ENCODE measurements at regions not wholly inside any gene's neighbourhood (a gene's known extent, or its start where the extent isn't known, plus 50 kb on each side); places are given as distances from the start of the nearest gene placed in this dataset.

DNA sequence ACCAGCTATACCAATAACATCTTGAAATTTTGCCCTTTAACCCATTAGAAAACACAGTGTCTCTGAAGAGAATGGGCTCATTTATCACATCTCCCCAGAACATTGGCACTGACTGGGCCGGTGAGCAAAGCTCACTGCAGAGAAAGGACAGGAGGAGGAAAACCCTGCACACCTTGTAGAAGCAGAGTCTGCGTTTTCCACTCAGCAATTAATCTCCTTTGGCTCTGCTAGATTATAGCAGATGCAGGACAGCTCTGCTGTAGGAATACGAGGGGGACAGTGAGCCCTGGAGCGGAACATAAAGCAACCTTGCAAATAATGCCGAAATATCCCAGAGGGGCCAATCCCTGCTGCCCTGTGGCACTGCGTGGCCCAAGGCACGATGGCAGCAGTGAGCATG is 113.9 kb downstream of the TSN start:
- H3K4me3 ChIP-seq = no peak overlapping the region
- H3K4me1 ChIP-seq = no peaks in the 10 kb centered on the region
- TF ChIP-seq, protein P1, sequence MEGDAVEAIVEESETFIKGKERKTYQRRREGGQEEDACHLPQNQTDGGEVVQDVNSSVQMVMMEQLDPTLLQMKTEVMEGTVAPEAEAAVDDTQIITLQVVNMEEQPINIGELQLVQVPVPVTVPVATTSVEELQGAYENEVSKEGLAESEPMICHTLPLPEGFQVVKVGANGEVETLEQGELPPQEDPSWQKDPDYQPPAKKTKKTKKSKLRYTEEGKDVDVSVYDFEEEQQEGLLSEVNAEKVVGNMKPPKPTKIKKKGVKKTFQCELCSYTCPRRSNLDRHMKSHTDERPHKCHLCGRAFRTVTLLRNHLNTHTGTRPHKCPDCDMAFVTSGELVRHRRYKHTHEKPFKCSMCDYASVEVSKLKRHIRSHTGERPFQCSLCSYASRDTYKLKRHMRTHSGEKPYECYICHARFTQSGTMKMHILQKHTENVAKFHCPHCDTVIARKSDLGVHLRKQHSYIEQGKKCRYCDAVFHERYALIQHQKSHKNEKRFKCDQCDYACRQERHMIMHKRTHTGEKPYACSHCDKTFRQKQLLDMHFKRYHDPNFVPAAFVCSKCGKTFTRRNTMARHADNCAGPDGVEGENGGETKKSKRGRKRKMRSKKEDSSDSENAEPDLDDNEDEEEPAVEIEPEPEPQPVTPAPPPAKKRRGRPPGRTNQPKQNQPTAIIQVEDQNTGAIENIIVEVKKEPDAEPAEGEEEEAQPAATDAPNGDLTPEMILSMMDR (IDR thresholded peaks at IDR 0.05) = no peak
- intact Hi-C loops (cut with DNase I) = no loop called here
- no peaks in the 10 kb centered on the region for H3K9me3 ChIP-seq
- H3K27me3 ChIP-seq (ENCODE audit: insufficient read depth in 3 of 3, low read length in 2 of 3) = peaks cover 0 to 1% (median 0%) of the 10 kb centered on the region in 3 donors
- DNase-seq (no peak), ATAC-seq (no peak)
- 69 to 78% (median 77%) methylated on average over 7 of the region's 7 CpGs for WGBS, 3 donors
- no peak overlapping the region for H3K27ac ChIP-seq
- H3K36me3 ChIP-seq (ENCODE audit: insufficient read depth in 1 of 2, low read depth in 1 of 2) = no peaks in the 10 kb centered on the region

DNA sequence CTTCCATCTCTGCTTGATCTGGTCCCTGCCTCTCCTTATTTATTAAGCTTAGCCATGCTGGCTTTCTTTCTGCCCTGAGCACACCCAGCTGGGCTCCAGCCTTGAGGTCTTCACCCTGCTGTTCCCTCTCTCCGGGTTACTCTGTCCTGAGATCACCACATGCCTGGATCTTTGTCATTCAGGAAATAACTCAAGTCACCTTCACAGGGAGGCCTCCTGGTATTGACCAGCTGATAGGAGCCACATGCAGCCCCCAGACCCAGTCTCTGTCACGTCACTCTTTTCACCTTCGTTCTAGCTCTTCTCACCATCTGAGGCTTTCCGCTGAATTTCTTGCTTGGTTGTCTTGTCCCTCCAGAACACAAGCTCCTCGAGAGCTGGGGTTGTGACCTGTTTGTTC is 114.4 kb downstream of the TSN start:
- ATAC-seq = no peak
- H3K27ac ChIP-seq = no peak overlapping the region
- intact Hi-C loops (cut with DNase I) = no loop called here

DNA sequence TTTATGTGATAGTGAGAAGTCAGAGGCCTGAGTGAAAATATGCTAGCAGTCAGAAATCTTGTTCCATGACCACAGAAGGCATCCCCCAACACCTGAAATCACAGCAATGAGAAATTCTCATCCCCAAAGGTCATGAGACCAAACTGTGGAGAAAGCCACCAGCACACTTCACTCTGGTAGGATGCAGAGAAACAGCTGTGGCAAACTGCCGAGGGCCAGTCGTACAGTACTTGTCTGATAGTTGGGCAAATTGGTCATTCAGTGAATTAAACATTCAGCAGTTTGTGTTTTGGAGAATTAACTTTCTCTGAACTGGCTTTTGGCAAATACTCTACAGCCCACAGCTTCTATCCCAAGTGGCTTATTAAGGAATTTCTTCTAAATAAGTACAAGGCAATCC is 117.2 kb downstream of the TSN start:
- TF ChIP-seq, protein P1 (IDR thresholded peaks at IDR 0.05) = no peak
- Histone ChIP-seq H3K27ac (no peak overlapping the region), H3K4me1 (no peaks in the 10 kb centered on the region), H3K36me3 (ENCODE audit: insufficient read depth in 1 of 2, low read depth in 1 of 2) (no peaks in the 10 kb centered on the region), H3K9me3 (no peaks in the 10 kb centered on the region), H3K27me3 (ENCODE audit: insufficient read depth in 3 of 3, low read length in 2 of 3) (peaks cover 0 to 1% (median 0%) of the 10 kb centered on the region in 3 donors), H3K4me3 (no peak overlapping the region)
- intact Hi-C loops (cut with DNase I) = no loop called here
- 24 to 40% (median 25%) methylated on average over 2 of the region's 2 CpGs for WGBS, 3 donors
- DNase-seq (no peak), ATAC-seq (no peak)

More for the DNA sequence above, 114.4 kb downstream of the TSN start:
- 75 to 83% (median 81%) methylated on average over 5 of the region's 5 CpGs for WGBS, 3 donors
- Histone ChIP-seq H3K4me3 (no peak overlapping the region), H3K36me3 (ENCODE audit: insufficient read depth in 1 of 2, low read depth in 1 of 2) (no peaks in the 10 kb centered on the region), H3K4me1 (no peaks in the 10 kb centered on the region), H3K27me3 (ENCODE audit: insufficient read depth in 3 of 3, low read length in 2 of 3) (peaks cover 0 to 1% (median 0%) of the 10 kb centered on the region in 3 donors), H3K9me3 (no peaks in the 10 kb centered on the region)
- no peak for DNase-seq
- TF ChIP-seq, protein P1 (IDR thresholded peaks at IDR 0.05) = no peak

DNA sequence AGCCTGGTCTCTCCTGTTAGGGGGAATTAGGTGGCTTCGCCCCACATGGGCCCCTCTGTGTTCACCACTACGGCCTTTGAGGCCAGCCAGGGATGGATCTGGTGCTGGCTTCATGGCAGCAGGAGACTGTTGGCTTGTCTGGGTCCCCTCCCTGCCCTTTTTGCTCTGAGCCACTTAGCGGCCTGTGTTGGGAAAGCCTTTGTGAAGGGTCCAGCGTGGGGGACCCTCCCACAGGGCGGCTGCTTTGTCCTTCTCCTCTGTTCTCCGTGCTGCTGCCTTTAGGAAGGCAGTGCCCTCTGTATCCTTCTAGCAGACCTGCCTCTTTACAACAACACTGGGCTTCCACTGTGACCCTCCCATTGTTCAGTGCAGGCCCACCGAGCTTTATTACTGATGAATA is 118.4 kb downstream of the TSN start:
- peaks cover 0 to 1% (median 0%) of the 10 kb centered on the region in 3 donors for H3K27me3 ChIP-seq (ENCODE audit: insufficient read depth in 3 of 3, low read length in 2 of 3)
- 68 to 73% (median 70%) methylated on average over 7 of the region's 7 CpGs for WGBS, 3 donors
- TF ChIP-seq, protein P1 (IDR thresholded peaks at IDR 0.05) = no peak
- H3K27ac ChIP-seq = no peak overlapping the region
- H3K4me1 ChIP-seq = no peaks in the 10 kb centered on the region
- intact Hi-C loops (cut with DNase I) = no loop called here
- ATAC-seq (no peak), DNase-seq (no peak)
- no peaks in the 10 kb centered on the region for H3K36me3 ChIP-seq (ENCODE audit: insufficient read depth in 1 of 2, low read depth in 1 of 2)
- H3K4me3 ChIP-seq = no peak overlapping the region
- H3K9me3 ChIP-seq = no peaks in the 10 kb centered on the region

DNA sequence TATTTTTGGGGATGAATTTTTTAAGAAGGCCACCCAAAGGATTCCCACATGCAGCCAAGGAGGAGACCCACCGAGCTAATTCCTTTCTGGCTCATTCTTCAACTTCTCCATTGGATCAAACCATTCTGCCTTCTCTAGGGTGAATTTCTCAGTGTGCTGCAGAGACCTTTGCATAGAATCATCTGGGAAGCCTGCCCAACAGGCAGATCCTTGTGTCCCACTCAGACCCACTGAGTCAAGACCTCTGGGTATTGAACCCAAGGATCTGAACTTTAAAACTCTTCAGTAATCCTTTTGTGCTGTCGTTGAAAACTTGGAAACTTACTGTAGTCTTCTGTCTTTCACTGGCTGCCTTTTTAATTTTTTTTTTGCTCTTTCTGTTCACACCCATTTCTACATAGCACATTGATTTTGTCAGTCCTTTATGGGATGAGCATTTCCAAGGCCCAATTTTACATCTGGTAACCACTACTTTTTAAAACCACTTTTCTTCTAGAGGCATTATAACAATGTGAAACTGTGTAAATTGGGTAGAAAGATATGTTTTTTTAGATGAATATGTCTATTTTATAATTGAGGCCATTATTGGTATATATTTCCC is 120.2 kb downstream of the TSN start:
- TF ChIP-seq, protein P1 (IDR thresholded peaks at IDR 0.05) = no peak
- Histone ChIP-seq H3K9me3 (no peaks in the 10 kb centered on the region), H3K27ac (no peak overlapping the region), H3K27me3 (ENCODE audit: insufficient read depth in 3 of 3, low read length in 2 of 3) (no peaks in the 10 kb centered on the region), H3K4me1 (no peaks in the 10 kb centered on the region), H3K36me3 (ENCODE audit: insufficient read depth in 1 of 2, low read depth in 1 of 2) (no peaks in the 10 kb centered on the region), H3K4me3 (no peak overlapping the region)
- DNase-seq (no peak), ATAC-seq (no peak)
- intact Hi-C loops (cut with DNase I) = no loop called here
- WGBS, 3 donors = 36 to 38% (median 37%) methylated on average over 2 of the region's 2 CpGs
